ENCODE measurements at regions not wholly inside any gene's neighbourhood (a gene's known extent, or its start where the extent isn't known, plus 50 kb on each side); places are given as distances from the start of the nearest gene placed in this dataset.
A peak's percentile ranks its signal among the peaks of the same experiment; 100 is the strongest.
"Not testable (repeated sequence)": the region's sequence is repeated elsewhere in the genome, so short reads cannot be mapped to it uniquely, and the experiment has no call there.

DNA sequence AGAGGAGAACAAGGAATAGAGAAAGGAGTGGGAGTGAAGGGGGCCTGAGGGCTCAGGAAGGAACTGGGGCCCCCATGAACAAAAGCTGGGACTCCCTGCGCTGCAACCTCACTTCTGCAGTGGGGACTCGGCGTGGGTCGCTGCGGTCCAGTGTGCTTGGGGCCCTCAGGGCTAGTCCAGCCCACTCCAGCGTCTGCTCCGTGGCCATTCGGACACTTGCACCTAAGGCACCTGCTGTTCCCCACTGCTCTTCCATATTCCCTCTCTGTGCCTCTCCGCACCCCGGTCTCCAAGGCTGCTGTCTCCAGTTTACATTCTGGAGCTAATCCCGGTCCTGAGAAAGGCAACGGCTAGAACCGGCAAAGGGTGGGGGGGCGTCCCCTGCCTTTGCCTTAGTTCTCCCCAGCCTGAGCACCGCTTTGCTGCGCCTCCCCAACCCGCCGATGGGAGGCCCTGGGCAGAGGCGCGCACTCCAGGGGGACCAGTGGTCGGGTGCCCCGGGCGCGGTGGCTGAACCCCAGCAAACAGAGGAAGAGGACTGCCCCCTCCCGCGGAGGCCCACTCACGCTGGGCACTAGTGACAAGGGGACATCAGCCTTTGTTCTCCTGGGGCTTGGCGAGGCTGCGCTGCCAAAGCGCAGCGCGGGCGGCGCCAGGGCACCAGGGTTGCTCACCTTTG lies 327.7 kb upstream of the F9 start:
- H3K27ac ChIP-seq: no peak overlapping the region
- DNase-seq (ENCODE audit: low read depth, low spot score): no peak

DNA sequence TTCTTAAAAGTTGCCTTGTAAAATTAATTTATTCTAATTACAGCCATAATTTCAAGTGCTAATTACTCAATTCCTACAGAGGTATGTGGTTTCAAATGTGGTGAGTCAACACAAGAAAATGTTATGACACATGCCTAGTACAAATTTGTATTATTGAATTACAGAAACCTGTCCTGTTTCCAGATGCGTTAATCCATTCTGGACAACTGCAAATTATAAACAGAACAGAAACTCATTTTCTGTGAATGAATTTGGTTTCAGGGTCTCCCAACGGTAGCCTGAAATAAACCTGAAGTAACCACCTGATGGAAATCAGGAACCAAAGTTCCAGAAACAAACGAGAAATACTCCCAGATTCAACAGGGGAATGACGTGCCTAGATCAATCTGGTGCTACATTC lies 328.6 kb upstream of the F9 start:
- DNase-seq (ENCODE audit: low read depth, low spot score): no peak
- no peak overlapping the region for H3K27ac ChIP-seq

DNA sequence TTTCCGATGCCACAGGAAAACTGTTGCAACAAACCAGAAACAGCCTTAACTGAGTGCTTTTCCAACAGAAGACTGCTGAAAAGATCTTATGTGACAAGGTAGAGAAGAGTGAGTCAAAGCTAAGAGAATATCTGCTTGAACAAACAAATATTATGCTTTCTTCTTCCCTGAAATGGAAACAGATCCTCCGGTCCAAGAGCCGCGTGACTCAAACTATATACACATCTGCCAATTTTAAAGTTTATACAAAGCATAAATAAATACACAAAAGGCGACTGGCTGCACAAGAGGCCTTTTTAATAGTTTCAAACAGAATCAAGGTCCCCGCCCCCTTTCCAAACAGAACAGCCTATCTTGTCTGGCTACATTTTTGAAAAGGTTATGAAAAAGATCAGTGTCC lies 329.7 kb upstream of the F9 start:
- no peak for DNase-seq (ENCODE audit: low read depth, low spot score)
- peak overlapping the region; percentile 18 for H3K27ac ChIP-seq

DNA sequence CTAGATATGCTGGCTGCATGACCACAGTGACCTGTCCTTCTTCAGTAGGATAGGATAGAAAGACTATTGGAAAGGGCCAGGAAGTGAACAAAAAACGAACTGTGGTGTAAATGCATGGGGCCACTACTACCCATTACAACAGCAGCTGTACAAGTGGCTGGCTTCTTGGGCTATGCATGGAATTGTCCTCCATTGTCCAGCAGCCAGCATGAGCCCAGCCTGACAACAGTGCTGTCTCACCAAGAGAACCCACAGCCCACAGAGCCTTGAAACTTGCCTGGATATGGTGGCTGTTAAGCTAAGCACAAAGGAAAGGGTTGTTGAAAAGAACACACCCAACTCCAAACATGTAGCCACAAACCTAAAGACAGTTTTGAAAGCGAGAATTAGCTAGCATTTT lies 330.2 kb upstream of the F9 start:
- no peak for DNase-seq (ENCODE audit: low read depth, low spot score)

DNA sequence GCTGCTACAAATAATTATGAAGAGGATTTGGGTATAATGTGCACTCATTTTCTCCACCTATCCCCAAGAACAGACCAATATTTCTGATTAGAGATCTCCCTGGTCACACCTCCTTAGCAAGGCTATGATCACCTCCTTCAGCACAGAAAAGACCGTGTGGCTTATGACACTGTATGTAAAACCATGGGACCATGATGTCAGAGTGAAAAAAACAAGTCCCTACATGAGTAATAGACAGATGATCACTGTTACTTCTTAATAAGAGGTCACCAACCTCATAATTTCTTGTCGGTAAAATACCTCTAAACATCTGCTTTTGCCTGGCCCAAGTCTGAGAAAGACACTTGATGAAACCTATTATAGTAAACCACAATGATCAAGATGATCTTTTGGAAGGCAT lies 330.6 kb upstream of the F9 start:
- no peak overlapping the region for H3K27ac ChIP-seq
- DNase-seq (ENCODE audit: low read depth, low spot score): no peak

More for the DNA sequence above, 330.2 kb upstream of the F9 start:
- H3K27ac ChIP-seq: peak overlapping the region; percentile 18

DNA sequence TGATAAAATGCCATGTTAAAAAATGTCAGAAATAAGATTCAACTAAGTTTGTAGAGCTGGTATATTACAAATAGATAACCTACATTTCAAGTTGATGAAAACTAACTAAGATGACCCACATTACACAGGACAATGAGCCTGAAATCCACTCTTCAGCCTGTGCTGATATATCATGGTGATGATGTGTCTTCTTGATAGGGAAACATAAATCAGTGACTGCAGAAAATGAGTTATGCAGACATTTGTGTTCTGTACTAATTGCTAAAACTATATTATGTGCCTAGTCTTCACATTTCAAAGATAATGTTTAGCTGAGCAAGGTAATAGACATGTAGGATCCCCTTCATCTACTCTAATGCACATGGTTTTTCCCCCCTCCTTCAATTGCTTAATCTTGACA lies 331.6 kb upstream of the F9 start:
- DNase-seq (ENCODE audit: low read depth, low spot score): no peak
- H3K27ac ChIP-seq: no peak overlapping the region

DNA sequence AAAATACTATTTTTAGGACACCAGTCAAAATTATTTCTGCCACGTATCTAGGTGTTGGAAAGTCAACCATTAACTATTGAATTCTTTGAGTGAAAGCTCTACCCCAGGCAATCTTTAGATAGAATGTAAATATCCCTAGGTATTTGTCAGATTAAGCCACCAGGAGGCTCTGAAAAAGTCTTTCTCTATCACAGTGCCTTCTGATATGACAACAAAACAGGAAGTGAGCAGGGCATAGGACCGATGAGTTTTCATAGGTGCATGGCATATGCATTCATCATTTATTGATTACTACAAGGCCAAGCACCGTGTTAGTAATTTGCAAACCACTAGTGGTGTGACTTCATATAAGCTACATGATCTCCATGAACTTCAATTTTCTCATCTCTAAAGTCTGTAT lies 333.6 kb upstream of the F9 start:
- no peak for DNase-seq (ENCODE audit: low read depth, low spot score)
- H3K27ac ChIP-seq: no peak overlapping the region

DNA sequence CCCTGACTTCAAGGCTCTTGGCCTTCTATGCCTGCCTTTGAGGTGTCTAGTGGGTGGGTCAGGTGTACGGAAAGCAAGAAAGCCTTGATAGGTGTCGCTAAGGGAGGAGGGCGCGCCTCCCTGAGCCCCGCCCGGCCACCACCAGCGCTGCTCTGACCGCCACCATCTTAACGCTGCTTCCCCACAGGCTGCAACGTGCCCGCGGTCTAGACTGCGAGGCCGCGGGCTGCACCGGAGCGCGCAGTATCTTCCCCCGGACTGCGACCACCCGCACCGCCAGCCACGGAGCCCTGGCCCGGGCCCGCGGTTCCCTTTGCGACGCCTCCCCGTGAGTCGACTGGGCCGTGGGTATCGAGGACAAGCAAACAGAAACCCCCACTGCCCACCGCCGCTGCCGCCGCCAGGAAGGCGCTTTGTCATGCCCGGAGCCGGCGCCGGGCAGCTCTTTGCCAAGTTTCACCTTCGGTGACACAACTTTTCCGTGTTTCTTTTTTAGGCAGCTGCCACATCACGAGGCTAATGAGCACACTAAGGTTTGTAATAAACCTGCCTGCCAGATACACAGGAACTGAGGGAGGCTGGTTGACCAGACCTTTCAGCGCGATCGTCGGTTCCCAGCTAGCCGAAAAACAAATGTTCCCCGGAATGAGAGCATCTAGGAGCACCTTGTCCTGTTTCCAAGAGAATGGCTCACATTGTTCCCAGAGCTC lies 335.8 kb upstream of the F9 start:
- DNase-seq (ENCODE audit: low read depth, low spot score): peak; percentile 24
- H3K27ac ChIP-seq: no peak overlapping the region

DNA sequence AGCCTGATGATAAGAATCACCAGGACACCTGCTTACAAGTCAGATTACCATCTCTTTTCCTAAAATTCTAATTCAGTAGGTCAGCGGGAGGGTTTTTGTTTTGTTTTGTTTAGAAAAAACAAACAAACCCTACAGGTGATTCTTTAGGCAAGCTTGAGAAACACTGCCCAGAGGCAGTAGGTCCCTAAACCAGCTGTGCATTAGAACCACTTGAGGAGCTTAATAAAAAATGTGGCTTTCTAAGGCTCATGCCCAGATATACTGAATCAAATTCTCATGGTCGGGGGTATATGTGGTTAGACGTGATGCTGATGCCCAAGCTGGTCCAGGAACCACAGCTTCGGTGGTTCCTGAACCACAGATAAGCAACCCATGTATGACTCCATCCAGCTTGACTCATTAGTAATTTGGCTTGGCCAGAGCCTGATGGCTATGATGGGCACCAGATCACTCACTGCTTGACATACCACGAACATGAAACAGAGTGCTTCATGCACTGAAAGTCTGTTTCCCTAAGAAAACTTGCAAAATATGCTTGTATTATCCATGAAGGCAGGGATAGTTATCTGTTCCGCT lies 338.1 kb upstream of the F9 start:
- no peak for DNase-seq (ENCODE audit: low read depth, low spot score)
- H3K27ac ChIP-seq: no peak overlapping the region

DNA sequence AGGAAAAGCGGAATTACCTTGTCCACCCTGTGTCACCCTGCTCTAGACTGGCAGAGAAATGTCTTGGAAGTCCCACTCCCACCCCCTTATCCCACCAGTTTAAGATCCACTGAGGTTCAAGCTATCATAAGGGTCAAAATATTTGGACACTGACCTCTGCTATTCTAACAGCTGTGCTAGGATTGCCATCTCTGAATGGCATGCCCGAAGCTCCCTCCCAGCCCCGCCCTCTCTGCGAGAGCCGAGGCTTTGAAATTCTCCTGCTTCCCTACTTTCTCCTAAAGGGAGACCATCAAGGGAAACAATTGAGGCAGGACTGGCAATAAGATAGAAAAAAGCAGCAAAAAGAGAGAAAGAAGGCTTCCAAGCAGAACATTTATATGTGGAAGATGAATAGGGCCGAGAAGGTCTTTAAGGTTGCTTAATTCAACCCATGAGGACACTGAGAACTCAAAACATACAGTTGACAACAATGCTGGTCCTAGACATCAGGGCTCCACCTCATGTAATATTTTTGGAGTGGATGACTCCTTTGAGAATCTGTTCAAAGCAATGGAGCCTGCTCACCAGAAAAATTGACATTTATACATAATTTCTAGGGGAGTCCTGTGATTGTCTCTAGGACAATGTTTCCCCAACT lies 338.7 kb upstream of the F9 start:
- DNase-seq (ENCODE audit: low read depth, low spot score): no peak
- H3K27ac ChIP-seq: no peak overlapping the region

DNA sequence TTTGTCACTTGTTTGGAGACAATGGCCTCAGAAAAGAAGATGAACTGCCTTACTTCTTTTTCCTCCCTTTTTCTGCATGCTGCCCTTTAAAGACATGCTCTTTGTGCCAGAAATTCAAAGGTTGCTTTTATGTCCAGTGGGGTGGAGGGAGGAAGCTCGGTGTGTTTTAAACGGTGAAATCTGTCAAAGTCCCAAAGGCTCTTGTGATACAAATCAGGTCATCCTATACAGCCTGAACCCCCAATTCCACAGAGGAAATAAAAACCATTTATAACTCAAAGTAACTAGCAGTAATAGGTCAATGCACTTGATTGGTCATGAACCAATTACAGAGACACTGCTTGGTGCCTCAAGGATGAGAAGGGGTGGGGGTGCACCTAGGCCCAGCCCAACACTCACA lies 339.3 kb upstream of the F9 start:
- no peak for DNase-seq (ENCODE audit: low read depth, low spot score)

DNA sequence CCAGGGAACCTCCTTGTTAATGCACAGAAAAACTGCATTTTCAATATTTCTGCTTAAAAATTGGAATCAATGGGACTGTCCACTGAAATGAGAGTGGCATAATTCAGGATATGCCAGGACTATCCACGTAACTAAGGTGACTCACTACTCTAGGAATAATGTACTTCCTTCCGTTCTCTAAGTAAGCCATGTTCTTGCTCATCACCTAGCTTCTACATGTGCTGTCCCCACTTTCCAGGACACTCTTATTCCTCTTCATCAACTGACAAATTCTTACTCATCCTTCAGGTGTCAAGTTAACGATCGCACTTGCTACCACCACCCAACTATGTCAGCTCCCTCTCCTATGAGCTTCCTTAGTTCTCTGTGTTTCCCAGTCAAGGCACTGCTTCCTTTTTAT lies 342.8 kb upstream of the F9 start:
- no peak overlapping the region for H3K27ac ChIP-seq
- no peak for DNase-seq (ENCODE audit: low read depth, low spot score)

More for the DNA sequence above, 339.3 kb upstream of the F9 start:
- H3K27ac ChIP-seq: no peak overlapping the region

DNA sequence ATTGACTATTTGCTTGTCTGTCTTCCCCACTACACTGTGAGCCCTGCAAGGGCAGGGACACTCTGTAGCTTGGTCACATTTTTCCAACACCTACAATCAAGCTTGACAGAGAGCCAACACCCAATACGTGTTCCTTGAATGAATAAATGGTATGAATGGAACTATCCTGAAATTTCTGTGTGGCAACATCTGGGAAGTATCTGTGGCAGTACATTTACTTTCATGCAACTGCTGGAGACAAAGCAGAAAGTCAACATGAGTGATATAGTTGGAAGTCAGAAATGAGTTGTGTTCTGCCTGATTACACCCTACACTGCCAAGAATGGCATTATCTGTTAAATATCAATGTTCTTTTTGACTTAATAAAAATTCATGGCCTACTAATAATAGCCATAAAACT lies 343.5 kb upstream of the F9 start:
- DNase-seq (ENCODE audit: low read depth, low spot score): no peak
- H3K27ac ChIP-seq: no peak overlapping the region

DNA sequence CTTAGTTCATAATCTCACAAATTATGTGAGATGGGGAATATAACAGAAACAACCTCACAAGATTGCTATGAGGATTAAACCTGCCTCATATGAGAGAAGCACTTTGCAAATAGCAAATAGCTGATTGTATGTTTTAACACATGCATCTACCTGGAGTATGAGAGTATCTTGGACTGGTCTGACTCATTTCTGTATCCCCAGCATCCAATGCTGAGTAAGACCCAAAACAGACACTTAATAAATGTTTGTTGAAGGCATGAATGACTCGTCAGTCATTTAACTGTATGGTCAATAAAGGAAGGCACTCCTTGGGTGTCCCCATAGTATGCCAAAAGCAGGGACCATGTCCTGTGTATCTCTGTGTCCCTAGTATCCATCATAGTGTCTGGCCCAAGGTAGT lies 350.9 kb upstream of the F9 start:
- no peak for DNase-seq (ENCODE audit: low read depth, low spot score)
- H3K27ac ChIP-seq: no peak overlapping the region

DNA sequence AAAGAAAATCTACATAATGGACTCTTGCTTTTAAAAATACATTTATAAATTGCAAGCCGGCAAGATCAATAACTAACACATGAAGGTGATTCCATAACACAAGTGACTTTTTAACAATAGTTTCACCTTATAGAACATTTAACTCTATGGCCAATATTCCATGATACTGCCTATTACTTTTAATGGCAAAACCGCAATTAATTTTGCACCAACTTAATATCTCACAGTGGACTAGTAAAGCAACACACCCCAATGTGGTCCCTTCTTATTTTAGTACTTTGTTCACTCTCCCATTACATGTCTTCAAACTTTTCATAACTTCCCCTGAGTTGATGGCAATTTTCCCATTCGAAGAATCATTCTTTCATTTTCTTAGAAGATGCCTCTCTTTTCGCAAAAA lies 351.6 kb upstream of the F9 start:
- no peak overlapping the region for H3K27ac ChIP-seq
- no peak for DNase-seq (ENCODE audit: low read depth, low spot score)

DNA sequence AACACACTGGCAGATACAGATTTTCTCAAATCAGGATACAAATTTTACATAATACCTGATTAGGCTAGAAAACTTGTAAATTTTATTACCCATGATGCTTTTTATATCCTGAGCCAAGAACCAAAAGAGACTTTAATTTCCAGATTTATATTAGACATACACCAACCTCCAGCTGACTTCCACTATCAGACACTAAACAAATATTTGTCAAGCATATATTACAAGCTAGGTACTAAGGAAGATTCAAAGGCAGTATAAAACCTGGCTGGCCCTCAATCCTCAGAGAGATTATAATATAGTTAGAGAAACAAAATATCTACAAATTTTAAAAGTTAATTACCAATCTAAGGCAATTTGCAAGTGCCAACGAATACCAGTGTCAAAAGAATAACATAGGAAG lies 357.8 kb upstream of the F9 start:
- DNase-seq (ENCODE audit: low read depth, low spot score): no peak
- H3K27ac ChIP-seq: no peak overlapping the region

DNA sequence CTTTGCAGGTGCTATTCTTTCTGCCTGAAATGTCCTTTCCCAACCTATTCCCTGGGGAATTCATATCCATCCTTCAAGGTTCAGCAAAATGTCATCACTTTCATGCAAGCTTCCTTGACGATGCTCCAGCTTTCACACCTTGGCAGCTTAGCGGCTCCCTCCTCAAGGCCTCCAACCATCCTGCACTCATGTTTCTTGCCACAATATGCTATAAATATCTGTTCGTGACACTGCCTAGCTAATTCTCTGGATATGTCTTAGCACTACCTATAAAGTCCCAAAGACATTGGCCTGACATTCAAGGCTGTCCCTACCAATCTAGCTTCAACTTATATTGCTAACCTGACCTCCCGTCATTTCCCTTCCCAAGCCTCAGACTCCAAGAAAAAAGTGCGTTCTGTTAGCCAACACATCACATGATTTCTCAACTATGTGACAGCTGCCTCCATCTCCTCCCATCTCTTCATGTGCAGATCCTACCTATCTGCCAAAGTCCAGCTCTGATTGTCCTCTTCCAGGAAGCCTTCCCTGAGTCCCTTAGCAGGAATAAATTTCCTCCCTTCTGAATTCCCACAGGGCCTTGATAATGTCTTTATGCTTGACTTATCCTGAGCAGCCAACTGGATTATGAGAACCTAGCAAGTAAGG lies 359.9 kb upstream of the F9 start:
- DNase-seq (ENCODE audit: low read depth, low spot score): no peak
- no peak overlapping the region for H3K27ac ChIP-seq

DNA sequence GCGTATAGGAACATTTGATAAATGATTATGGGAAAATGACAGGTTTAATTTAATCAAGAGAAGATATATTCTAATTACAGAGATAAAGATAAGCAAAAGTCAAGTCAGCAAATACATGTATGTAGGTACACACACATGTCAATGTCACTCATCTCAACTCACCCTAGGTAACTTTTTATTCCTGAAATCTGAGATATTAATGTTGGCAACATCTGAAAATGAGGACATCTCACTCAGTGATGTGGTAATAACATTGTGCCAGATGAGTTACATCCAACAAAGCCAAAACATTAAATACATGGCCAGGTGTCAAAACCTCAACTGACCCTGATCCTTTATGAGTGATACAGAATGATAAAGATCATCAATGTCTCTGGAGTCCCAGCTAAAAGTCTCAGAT lies 363.3 kb upstream of the F9 start:
- no peak overlapping the region for H3K27ac ChIP-seq

DNA sequence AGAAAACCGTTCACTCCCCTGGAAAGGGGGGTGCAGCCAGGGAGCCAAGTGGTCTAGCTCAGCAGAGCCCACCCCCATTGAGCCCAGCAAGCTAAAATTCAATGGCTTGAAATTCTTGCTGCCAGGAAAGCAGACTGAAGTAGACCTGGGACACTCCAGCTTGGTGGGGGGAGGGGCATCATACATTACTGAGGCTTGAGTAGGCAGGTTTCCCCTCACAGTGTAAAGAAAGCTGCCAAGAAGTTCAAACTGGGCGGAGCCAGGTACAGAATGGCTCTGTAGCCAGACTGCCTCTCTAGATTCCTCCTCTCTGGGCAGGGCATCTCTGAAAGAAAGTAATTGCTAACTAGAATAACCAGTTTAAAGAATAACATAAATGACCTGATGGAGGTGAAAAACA lies 372.3 kb upstream of the F9 start:
- no peak overlapping the region for H3K27ac ChIP-seq
- DNase-seq (ENCODE audit: low read depth, low spot score): peak; percentile 0

More for the DNA sequence above, 363.3 kb upstream of the F9 start:
- DNase-seq (ENCODE audit: low read depth, low spot score): no peak

DNA sequence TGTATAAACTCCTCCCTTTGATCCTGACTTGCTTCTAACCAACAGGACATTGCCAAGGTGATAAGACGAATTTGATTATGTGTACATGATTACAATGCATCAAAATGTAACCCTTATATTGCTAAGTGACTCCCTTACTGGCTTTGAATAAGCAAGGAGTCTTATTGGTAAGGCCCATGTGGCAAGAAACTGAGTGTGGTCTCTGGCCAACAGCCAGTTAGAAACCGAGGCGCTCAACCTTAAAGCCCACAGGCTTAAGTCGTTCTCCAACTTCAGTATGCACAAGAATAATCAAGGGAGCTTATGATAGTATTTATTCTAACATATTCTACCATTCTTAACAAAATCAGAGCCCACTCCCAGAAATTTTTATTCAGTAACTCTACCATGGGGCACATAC lies 374.2 kb upstream of the F9 start:
- no peak for DNase-seq (ENCODE audit: low read depth, low spot score)
- no peak overlapping the region for H3K27ac ChIP-seq

DNA sequence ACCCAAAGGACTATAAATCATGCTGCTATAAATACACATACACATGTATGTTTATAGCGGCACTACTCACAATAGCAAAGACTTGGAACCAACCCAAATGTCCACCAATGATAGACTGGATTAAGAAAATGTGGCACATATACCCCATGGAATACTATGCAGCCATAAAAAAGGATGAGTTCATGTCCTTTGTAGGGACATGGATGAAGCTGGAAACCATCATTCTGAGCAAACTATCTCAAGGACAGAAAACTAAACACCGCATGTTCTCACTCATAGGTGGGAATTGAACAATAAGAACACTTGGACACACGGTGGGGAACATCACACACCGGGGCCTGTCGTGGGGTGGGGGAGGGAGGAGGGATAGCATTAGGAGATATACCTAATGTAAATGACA lies 383.9 kb upstream of the F9 start:
- not testable (repeated sequence) for DNase-seq (ENCODE audit: low read depth, low spot score); H3K27ac ChIP-seq
